ENCODE measurements at regions not wholly inside any gene's neighbourhood (a gene's known extent, or its start where the extent isn't known, plus 50 kb on each side); places are given as distances from the start of the nearest gene placed in this dataset.

GRCh38 chr7:56229631-56230030 lies 113.4 kb upstream of the NUPR2 start:
- TF ChIP-seq CTCF (IDR thresholded peaks at IDR 0.05) (no peak), POLR2A (IDR thresholded peaks at IDR 0.05) (no peak)

Measured in esophagus squamous epithelium (tissue), 4 donors.